NCI-H2196 treated with DMSO at 0.1 percent for 48 hours (cell line): ENCODE measurements at regions not wholly inside any gene's neighbourhood (a gene's known extent, or its start where the extent isn't known, plus 50 kb on each side); places are given as distances from the start of the nearest gene placed in this dataset.

Experiments
- DNase-seq: peaks from one replicate; lab custom pipeline; 2025; ENCODE audit not compliant: unreplicated experiment; lab: John Stamatoyannopoulos, UW

DNA sequence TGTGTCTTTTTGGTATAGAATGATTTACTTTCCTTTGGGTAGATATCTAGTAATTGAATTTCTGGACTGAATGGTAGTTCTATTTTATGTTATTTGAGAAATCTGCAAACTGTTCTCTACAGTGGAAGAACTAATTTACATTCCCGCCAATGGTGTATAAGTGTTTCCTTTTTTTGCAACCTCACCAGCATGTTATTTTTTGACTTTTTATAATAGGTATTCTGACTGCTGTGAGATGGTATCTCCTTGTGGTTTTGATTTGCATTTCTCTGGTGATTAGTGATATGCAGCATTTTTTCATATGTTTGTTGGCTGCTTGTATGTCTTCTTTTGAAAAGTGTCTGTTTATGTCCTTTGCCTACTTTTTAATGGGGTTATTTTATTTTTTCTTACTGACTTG lies 607.2 kb downstream of the OTOL1 start:
- no peak for DNase-seq

DNA sequence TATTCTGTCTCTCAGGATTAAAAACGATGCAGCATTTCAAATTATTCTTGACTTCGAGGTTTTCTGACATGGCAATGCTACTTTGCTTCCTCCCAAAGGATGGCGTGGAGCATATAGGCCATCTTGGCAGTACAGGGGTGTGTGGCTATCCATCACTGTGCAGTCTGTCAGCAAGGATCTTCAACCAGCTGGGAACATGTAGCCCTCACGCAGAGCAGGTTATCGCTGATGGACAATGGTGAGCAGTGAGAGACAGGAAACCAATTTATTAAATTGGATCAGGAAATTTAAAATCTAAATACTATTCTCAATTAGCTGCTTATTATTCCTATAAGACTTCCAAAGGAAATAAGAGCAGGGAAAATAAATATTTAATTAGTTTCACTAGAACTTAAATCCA lies 615.3 kb downstream of the OTOL1 start:
- DNase-seq: no peak

DNA sequence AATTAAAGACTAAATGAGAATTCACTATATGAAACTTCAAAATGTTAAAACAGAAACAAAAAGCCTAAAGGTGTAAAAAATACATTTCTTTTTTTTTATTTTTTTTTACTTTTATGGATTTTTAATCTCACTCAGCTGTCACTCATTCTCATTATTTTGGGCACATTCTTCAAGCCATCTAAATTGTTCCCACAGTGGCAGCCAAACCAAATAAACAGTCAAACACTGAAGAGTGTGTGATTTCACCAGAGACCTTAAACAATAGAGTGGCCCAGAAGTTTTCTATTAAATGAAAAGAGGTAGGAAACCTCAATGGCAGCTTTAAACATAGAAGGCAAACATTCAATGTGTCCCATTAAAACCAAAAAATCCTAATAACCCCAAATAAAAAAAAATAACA lies 616.1 kb downstream of the OTOL1 start:
- no peak for DNase-seq

DNA sequence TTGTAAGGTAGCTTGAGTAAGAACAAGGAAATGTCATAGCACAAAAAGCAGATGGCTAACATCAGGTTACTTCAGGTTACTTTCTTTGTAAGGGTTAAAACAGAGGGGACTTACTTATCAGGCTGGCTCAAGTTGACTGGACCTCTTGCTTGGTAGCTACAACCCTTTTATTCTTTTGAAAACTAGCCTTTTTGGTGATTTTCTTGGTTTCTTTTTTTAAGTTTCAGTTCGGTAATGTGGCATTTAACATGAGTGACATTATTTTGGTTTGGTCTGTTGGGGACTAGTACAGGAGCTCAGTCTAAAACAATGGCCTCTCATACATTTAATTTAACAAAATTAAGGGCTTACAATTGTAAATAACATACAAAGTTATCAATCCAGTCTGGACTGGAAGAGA lies 621.4 kb downstream of the OTOL1 start:
- DNase-seq: no peak

DNA sequence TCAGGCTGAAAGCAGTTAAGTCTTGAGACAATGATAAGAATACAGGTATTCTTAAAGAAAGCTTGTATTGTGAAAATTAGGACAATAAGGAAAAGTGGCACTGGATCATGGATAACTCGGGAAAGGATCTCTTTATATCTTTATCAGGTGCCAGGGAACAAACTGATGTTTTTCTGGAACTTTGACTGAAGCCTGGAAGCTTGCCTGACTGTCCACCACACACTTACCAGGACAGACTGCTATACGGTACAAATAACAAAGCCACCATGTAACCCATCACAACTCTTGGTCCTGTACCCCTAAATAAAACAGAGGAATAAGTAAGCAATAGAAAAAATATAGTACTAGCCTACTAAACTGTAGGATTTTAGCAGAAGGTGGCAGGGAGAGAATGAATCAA lies 623.0 kb downstream of the OTOL1 start:
- DNase-seq: no peak

DNA sequence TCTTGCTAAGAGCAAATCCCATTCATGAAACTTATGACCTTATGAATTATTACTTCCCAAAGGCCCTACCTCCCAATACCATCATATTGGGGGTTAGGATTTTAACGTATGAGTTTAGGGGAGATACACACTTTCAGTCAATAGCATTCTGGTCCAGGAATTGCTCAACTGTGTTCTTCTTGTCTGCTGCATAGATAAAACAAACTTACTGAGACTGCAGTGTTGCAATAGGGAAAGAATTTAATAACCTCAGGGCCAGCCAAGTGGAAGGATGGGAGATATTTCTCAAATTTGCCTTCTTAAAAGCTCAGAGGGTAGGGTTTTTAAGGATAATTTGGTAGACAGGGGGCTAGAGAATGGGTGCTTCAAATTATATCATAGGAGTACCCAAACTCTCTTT lies 625.8 kb downstream of the OTOL1 start:
- DNase-seq: no peak

DNA sequence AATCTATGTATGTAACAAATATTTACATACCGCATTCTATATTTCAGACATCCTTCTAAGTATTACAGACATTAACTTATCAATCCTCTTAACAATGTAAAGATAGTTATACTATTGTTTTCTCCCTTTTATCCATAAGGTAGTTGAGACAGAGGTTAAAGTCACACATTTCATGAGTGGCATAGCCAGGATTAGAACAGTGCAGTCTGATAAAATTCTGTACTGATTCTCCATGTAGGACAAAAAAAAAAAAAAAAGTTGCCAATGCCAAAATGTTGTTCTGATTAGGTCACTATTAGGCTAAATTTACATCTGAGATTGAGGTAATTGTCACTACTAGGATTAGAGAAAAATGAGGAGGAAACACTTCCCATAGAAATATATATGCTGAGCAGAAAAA lies 629.2 kb downstream of the OTOL1 start:
- no peak for DNase-seq

DNA sequence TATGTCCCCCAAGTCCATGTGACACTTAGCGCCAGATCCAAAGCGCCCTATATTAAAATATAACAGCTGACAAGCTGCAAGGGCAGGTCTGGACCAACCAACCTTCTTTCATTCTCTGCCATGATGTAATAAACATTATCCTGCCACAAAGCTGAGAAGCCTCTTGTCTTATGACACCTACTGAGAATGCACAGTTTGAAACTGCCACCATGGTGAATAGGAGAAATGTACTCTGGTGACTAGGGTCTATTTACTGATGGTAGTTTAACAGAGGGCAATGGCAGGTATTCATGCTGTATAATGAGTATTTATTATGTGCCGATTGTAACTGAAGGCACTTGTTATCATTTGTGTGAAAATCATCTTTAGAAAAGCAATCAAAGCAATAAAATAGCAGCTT lies 634.0 kb downstream of the OTOL1 start:
- DNase-seq: no peak

DNA sequence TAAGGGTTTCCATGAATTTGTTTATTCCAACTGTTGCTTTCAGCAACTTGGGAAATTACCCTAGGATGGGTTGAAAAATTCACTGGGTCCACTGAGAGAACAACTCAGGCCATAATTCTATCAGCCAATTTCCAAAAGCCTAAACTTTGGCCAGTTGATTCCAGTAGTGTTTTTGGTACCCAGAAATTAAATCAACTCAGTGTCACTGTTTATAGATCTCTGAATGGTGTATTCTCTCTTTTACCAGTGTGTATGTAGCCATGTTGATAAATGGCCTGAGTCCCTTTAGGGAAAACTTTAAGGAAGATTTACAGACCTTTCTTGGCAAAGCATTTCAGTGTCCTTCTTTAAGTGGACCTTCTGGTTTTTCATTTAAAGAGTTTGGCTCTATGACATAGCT lies 636.4 kb downstream of the OTOL1 start:
- DNase-seq: no peak

DNA sequence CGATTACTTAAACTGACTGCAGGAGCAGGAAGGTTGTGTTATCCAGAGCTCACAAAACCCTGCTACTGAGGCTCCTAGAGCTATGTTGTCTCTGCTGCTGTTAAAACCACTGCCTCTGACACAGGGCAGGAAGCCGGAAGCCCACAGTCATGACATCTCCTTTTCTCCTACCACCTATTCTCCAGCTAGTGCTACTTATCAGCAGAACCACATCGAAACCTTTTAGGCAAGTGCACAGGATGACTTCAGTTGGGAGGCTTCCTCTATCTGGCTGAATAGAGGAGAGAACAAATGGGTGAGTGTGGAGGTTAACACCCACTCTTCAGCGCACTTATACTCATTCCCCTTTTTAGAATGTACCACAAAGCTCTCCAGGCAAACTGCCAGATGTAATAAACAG lies 638.0 kb downstream of the OTOL1 start:
- DNase-seq: no peak

DNA sequence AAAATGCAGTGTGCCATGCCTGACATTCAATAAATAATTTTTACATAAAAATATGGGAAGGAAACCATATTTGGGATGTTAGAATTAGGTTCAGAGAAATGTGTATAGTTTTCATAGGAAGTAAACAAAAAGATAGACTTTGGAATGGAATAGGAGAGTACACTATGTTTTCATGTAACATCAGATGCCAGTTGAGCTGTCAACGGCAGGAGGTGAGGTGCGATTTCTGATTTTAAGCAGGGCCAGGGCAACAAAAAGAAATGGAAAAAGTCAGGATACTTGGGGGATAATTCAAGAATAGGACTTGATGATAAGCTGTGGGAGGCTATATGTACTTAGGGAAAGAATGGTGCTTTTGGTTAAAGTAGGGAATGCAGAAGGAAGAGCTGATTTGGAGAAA lies 639.5 kb downstream of the OTOL1 start:
- DNase-seq: no peak

DNA sequence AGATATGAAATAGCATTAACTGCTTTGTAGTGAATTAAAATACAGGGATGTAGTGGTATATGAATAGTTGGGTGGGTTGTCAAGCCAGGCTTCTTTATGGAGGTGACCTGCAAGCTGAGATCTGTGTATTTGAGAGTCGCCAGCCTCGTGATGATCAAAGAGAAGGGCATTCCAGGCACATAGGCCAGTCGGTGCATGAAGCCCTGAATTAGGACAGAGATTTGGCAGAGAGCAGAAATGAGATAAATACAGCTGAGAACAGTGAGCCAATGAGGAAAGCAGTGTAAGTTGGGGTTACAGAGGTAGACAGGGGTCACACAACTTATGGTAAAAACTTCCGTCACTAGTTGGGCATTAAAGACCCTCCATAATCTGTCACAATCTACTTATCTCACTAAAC lies 641.9 kb downstream of the OTOL1 start:
- DNase-seq: no peak

DNA sequence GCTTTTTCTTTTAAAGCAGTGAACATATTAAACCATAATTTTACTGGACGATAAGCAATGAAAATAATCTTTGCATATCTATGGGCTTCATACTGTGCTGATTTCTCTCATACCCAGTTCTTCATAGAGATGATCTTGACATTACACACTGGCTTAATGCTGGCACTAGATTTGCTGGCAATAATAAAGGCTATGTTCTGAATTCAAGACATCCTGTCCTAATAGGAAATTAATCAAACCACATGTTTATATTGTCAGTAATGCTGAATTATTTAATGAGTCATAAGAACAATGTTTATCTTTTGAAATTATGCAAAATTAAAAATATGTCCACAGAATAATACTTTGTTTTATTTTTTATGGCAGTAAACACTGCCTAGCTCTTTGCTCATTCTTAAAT lies 643.2 kb downstream of the OTOL1 start:
- no peak for DNase-seq

DNA sequence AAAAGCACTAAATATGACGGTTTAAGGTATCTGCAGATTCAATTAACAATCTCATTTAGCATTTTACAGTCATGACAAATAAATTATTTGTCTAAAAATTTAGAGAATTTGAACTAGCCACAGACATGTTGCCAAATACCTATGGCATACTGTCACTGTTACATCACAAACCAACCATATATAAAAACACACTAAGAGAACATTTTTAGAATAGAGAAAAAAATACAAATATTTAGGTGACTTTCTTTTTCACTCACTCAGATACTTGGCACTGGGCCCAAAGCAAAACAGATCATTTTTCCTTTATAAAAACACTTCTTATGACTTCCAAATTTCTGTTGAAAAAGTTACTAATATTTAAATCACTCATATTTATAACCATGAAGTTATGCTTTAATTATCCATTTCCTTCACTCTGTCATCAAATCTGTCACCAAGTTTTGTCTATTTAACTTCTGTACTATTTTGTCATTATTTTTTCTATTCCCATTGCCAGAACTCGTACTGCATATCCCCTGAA lies 644.7 kb downstream of the OTOL1 start:
- no peak for DNase-seq

DNA sequence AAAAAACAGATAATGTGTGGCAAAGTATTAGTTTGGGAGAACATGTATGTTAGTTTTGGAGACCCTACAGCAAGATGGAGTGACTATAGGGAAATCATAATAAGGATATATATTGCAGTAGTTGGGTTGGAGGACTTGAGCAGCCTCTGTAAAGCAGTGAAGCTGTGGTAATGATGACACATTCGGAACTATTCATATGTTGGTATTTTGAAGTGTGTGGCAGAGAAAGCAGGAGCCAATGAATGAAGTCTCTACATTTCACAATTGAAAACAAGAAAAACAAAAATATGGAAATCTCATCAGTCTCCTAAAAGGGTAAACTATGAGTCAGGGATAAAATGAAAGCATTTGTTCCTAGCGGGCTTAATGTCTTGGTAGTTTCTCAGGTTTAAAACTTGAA lies 645.9 kb downstream of the OTOL1 start:
- DNase-seq: no peak

DNA sequence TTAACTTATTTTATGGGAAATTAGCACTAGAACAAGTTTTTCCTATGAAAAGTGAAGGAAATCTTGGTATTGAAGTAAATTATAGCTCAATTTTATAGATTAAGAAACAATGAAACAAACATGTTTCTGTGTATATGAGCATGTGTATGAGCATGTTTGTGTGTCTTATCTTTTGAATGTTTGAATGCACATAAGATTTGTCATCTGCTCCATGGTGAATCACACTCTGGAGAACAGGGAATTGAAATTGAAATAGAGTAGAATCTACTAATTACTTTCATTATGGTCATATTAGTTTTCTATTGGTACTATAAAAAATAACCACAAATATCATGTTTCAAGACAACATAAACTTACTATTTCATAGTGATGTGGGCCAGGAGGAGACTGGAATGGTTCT lies 646.6 kb downstream of the OTOL1 start:
- DNase-seq: no peak

DNA sequence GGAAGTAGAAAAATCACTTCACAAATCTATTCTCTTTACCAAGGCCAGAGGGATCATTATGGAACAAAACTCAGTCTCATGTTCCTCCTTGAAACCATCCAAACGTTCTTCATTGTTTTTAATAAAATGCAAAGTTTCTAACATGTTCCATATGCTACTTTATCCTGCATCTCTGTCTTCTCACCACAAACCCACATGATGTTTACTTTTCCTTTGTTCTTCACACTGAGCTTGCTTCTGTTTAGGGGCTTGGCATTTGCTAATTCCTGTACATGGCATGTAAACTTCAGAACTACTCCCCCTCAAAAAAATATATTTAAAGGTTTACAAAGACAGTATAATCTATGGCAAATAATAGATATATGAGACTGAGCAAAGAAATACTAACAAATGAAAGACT lies 651.4 kb downstream of the OTOL1 start:
- no peak for DNase-seq

DNA sequence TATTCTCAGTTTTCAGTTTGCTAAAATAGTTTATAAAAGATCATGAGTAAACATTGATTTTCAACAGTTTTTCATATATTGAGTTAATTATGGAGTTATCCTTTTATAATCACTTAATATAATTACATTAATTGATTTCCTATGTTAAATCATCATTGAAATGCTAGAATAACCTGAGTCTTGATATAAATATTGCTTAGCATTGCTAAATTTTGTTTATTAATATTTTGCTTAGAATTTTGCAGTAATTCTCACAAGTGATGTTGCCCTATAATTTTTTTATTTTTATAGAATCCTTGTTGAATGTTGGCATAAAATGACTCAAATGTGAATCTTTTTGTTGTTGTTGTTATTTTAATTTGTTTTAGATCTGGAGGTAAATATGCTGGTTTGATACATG lies 654.2 kb downstream of the OTOL1 start:
- DNase-seq: no peak

DNA sequence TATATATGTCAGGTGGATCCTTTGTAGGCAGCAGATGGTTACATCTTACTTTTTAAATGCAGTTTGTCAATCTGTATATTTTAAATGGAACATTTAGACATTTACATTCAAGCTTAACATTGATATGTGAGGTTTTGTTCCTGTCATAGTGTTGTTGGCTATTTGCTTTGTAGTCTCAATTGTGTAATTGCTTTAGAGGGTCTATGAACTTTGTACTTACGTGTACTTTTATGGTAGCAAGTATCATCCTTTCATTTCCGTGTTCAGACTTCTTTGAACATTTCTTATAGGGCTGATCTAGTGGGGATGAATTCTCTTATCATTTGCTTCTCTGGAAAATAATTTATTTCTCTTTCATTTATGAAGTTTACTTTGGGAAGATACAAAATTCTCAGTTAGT lies 656.0 kb downstream of the OTOL1 start:
- DNase-seq: no peak

DNA sequence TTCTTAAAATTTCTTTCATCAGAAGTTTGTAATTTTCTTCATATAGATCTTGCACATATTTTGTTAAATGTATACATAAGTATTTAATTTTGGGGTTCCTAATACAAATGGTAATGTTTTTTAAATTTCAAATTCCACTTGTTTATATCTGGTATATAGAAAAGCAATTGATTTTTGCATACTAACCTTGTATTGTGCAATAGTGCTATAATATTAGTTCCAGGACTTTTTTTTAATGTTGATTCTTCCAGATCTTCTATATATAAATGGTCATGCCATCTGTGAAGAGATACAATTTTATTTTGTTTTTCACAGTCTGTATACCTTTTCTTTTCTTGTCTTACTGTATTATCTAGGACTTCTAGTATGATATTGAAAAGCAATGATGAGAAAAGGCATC lies 665.0 kb downstream of the OTOL1 start:
- DNase-seq: no peak

DNA sequence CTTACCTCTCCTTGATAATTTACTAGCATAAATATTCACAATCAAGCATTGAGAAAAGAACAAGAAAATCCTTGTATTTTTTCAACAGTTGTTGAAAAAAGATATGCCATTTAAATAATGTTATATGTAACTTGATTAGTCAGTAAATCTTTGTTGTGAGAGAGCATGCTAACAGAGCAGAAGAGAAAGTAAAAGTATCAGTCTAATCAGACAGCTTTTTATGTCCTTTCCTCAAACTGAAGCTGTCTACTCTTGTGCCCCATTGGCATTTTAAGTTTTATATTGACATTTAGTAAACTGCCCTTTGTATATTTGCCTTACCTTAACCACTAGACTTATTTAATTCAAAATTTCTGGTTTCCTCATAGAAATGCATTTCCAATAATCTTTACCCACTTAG lies 668.7 kb downstream of the OTOL1 start:
- DNase-seq: no peak

DNA sequence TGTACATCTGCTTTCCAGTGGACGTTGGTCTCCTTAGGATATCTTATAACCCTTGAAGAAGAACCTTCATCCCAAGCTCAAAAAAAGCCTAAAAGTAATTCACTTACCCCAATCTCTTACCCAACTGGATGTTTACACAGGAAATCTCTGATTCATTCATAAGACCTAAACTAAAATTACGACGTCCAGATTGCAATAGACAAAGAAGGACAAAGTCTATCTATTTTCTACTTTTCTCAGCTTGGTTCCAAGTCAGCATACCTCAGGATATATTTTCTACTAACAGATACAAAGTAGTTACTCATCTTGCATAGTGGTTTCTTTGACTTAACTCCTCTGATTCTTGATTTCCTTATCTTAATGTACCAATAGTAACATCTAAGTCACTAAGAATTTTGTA lies 669.9 kb downstream of the OTOL1 start:
- no peak for DNase-seq

DNA sequence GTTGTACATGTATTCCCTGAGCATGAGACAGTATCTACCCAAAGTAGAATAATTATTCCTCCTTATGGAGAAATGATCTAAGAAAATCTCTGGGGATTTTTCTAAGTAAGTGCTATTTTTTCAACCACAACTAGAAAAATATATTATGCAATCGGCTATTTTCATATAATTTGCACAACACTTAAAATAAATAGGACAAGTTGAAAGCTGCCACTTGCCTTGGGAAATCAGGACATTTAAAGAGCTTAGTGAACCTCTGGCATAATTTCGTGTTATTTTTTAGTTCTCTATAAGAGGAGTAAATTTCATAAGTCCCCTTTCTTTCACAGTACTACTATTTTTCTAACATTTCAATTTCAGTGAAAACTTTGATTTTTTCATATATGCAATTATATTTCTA lies 672.1 kb downstream of the OTOL1 start:
- no peak for DNase-seq

DNA sequence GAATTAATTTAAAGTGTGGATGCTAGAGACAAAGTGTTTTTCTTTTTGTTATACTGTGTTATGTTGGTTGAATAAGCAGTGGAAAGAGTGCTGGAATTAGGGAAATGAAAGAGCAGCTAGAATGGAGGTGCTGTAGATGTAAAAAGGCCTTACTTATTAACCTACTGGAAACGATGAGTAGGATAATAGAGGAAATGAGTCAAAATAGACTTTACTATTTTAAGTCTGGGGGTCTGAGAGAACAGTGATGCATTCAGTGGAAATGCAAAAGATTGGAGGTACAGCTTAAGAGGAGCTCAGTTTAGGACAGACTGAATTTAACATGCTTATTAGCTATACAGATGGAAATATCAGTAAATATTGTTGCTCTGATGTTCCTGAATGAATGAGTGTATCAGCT lies 674.0 kb downstream of the OTOL1 start:
- DNase-seq: no peak
